ENCODE measurements at regions not wholly inside any gene's neighbourhood (a gene's known extent, or its start where the extent isn't known, plus 50 kb on each side); places are given as distances from the start of the nearest gene placed in this dataset.
"Not testable (repeated sequence)": the region's sequence is repeated elsewhere in the genome, so short reads cannot be mapped to it uniquely, and the experiment has no call there.

GRCh38 chr1:38608202-38608864, 251.2 kb downstream of the RRAGC start:
- no peak for DNase-seq

- no peak for DNase-seq
These were observed 252.0 kb downstream of the RRAGC start for GRCh38 chr1:38607526-38607925.

- DNase-seq, result no peak
These were observed 254.5 kb downstream of the RRAGC start for GRCh38 chr1:38605063-38605462.

GRCh38 chr1:38603907-38604306, 255.7 kb downstream of the RRAGC start:
- no peak for DNase-seq

- no peak for DNase-seq
These were observed 258.7 kb downstream of the RRAGC start for GRCh38 chr1:38600905-38601304.

GRCh38 chr1:38600286-38600685, 259.3 kb downstream of the RRAGC start:
- DNase-seq, result no peak

GRCh38 chr1:38598118-38598517, 261.5 kb downstream of the RRAGC start:
- DNase-seq, result no peak

GRCh38 chr1:38589036-38589435, 270.5 kb downstream of the RRAGC start:
- no peak for DNase-seq

- no peak for DNase-seq
These were observed 271.8 kb downstream of the RRAGC start for GRCh38 chr1:38587766-38588165.

GRCh38 chr1:38586993-38587646, 272.5 kb downstream of the RRAGC start:
- no peak for DNase-seq

- no peak for DNase-seq
These were observed 273.6 kb downstream of the RRAGC start for GRCh38 chr1:38585971-38586370.

- no peak for DNase-seq
These were observed 274.1 kb downstream of the RRAGC start for GRCh38 chr1:38585460-38585859.

GRCh38 chr1:38584448-38585355, 274.9 kb downstream of the RRAGC start:
- no peak for DNase-seq

- not testable (repeated sequence) for DNase-seq
These were observed 276.3 kb downstream of the RRAGC start for GRCh38 chr1:38583287-38583686.

- DNase-seq, result no peak
These were observed 278.2 kb downstream of the RRAGC start for GRCh38 chr1:38581396-38581795.

GRCh38 chr1:38580594-38580993, 279.0 kb downstream of the RRAGC start:
- DNase-seq, result no peak

GRCh38 chr1:38579056-38579455, 280.5 kb downstream of the RRAGC start:
- no peak for DNase-seq

GRCh38 chr1:38578271-38578951, 281.2 kb downstream of the RRAGC start:
- no peak for DNase-seq

GRCh38 chr1:38577937-38578270, 281.7 kb downstream of the RRAGC start:
- DNase-seq, result no peak

GRCh38 chr1:38577385-38577784, 282.2 kb downstream of the RRAGC start:
- DNase-seq, result no peak

GRCh38 chr1:38576241-38576640, 283.3 kb downstream of the RRAGC start:
- no peak for DNase-seq

- no peak for DNase-seq
These were observed 287.8 kb downstream of the RRAGC start for GRCh38 chr1:38571726-38572125.

GRCh38 chr1:38570657-38570975, 289.0 kb downstream of the RRAGC start:
- DNase-seq, result no peak
